GM21528 (cell line): ENCODE measurements at regions not wholly inside any gene's neighbourhood (a gene's known extent, or its start where the extent isn't known, plus 50 kb on each side); places are given as distances from the start of the nearest gene placed in this dataset.
"Not testable (repeated sequence)": the region's sequence is repeated elsewhere in the genome, so short reads cannot be mapped to it uniquely, and the experiment has no call there.

ENCODE experiments used
- ATAC-seq: cut with Tn5 transposase; IDR thresholded peaks from one replicate; pipeline ENCODE4 v1.9.1; 2021; ENCODE audit warnings: mild to moderate bottlenecking, moderate library complexity; ENCODE audit not compliant: unreplicated experiment, low FRiP score

DNA sequence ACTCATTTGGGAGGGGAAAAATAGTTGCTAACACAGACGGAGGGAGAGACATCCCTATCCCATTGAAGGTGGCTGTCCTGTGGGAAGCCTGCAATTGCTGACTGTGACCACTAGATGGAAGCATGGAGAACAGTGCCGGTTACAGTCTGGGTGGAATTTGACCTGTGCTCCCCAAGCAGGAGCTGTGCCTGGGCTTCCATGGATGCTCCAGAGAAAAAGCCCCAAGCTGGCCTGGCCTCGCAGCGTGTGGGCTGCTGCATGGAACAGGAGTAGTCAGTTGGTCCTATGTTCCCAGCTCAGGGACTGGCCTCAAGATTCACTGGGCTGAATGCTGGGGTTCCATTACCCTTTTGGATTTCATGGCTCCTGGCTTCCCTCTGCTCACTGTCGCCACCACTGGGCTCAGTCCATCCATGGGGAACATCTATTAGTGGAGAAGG, 116.3 kb upstream of the CHD6 start:
- no peak for ATAC-seq

DNA sequence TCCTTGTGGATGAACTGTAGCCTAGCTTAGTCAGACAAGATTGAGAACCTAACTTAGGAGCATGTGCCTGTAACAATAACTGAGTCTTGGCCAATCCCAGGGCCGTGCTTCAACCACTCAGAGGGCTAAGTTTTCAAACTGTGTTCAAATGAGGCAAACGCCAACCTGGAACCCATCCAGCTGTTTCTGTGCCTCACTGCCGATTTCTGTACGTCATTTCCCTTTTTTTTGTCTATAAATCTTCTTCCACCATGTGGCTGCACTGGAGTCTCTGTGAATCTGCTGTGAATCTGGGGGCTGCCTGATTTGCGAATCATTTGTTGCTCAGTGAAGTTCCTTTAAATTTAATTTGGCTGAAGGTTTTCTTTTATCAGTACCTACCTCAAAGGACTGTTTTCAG, 115.0 kb upstream of the CHD6 start:
- no peak for ATAC-seq

DNA sequence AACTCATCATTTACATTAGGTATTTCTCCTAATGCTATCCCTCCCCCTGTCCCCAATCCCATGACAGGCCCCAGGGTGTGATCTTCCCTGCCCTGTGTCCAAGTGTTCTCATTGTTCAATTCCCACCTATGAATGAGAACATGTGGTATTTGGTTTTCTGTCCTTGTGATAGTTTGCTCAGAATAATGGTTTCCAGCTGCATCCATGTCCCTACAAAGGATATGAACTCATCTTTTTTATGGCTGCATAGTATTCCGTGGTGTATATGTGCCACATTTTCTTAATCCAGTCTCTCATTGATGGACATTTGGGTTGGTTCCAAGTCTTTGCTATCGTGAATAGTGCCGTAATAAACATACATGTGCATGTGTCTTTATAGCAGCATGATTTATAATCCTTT, 113.0 kb upstream of the CHD6 start:
- not testable (repeated sequence) for ATAC-seq

- not testable (repeated sequence) for ATAC-seq
Observed at GRCh38 chr20:41727681-41728080, 109.5 kb upstream of the CHD6 start.

DNA sequence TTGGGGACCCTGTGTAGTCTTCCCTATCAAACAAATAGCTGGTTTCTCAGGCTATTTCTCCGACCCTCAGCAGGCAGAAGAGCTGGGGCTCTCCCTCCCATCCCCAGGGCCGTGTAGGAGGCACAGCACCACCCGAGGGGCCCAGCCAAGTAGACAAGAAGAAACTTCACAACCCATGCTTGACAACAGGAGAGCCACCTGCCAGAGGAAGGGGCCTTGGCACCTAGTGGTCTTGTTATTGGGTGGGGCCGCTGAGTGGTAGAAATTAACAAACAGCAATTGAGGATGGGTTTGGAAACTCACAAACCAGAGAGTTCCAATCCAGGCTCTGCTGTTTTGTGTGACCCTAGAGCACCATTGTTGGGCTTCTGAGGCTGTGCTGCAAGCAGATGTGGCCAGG, 108.5 kb upstream of the CHD6 start:
- no peak for ATAC-seq

DNA sequence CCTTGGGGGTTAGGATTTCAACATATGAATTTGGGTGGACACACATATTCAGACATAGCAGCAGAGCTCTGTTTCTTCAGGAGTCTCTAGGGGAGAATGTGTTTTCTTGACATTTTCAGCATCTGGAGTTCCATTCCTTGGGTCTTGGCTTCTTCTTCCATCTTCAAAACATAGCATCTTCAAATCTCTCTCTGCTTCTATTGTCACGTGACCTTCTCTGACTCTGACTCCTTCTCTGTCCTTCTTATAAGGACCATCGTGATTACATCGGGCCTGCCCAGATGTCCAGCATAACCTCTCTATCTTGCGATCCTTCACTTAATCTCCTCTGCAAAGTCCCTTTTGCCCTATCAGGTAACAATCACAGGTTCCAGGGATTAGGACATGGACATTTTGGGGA, 101.0 kb upstream of the CHD6 start:
- no peak for ATAC-seq

DNA sequence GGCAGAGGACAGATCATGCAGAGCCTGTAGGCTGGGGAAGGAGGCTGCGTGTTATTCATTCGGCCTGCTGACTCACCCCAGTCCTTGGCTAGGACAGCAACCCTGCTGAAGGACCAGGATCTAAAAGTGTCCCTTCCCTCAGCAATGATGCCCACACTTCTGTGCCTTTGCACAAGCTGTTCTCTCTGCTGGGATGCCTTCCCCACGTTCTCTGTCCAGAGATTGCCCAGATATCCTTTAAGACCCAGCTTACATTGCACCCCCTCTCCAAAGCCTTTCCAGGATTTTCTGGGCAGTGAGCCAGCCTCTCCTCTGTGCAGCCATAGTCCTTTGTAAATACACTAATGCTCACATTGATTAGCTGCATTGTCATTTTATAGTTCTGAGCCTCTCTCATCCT, 99.3 kb upstream of the CHD6 start:
- ATAC-seq: no peak

DNA sequence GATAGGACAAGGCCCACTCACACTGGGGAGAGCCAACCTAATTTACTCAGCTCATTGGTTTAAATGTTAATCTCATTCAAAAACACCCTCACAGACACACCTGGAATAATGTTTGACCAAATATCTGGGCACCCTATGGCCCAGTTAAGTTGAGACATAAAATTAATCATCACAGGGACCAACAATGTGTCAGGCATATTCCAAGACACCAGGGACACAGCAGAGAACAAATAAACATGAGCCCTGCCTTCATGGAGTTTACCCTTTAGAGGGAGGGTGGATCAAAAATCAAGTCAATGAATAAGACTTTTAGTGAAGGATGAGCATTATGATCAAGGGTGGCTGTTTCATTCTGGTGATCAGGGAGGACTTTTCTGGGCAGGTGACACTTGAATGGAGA, 98.7 kb upstream of the CHD6 start:
- no peak for ATAC-seq

GRCh38 chr20:41716436-41716835, 98.3 kb upstream of the CHD6 start:
- no peak for ATAC-seq

- ATAC-seq: no peak
Observed at GRCh38 chr20:41715526-41715925, 97.3 kb upstream of the CHD6 start.

GRCh38 chr20:41714030-41714429, 95.9 kb upstream of the CHD6 start:
- ATAC-seq: no peak

GRCh38 chr20:41704896-41705295, 86.7 kb upstream of the CHD6 start:
- no peak for ATAC-seq

GRCh38 chr20:41702647-41703046, 84.5 kb upstream of the CHD6 start:
- ATAC-seq: no peak

DNA sequence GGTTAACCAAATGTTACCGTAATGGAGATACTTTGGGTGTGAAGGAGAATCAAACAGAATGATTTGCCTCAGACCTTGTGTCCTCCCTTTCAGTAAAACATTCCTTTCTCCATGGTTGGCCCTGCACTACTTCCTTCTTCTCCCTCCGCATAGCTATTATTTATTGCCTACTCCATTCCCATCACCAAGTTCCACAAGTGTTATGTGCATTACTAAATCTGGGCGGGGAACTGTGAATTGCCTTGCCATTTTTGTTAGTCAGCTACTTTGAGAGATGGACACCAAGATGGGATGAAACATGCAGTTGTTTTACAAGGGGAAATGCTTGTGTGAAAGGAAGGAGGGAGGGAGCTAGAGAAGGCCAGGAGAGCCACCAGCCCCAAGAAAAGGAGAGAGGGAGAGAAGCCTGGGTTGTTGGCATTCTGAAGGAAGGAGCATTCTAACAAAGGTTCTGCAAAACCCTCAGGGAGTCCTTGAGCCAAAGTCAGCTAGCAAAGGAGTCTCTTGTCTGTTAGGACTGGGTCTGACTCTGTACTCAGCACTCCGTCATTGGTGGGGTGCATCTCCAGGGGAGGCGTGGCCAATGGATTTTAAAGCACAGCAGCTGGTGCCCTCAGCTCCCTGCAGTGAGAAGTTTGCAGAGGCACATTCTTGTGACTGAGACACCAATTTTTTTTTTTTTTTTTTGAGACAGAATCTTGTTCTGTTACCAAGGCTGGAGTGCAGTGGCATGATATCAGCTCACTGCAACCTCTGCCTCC, 83.6 kb upstream of the CHD6 start:
- ATAC-seq: no peak

DNA sequence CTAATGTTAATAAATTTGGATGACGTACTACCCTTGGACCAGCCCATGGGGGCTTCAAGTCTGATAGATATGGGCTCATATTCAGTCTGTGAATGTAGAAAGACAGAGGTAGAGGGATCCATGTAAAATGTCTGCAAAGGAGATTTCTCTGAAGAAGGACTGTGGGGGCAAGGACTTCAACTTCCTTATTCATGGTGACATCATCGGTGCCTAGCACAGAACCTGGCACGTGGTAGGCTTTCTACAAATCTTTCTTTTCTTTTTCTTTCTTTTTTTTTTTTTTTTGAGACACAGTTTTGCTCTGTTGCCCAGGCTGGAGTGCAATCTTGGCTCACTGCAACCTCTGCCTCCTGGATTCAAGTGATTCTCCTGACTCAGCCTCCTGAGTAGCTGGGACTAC, 81.5 kb upstream of the CHD6 start:
- ATAC-seq: not testable (repeated sequence)

DNA sequence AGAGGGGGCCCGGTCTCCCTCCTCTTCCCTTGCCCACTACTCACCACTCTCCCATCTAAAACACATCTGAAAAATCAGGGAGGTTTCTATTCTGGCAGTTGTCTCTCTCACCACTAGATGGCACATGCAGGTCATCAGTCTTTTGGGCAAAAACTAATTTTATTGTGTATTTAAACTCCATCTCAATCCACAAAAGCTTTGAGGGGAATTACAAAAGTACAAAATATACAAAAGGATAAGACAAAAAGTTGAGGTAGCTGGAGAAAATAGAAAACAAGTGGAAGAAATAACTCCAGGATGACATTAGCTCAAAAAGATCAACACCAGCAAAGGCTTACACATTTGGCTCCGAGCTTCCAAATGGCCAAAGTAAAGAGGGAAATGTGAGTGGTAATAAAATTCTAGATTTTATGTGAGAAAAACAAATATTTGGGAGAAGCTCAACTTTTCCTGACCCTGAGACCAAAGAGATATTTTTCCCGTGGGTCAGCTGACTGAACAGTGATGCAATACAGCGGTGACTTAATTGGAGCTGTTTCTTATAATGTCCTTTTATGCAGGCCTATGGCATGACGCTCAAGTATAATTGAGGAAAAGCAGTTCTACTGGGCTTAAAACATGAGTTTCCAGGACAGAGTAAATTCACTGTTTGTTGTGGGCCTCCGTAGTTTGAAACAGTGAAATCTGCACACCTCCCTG, 79.8 kb upstream of the CHD6 start:
- no peak for ATAC-seq

DNA sequence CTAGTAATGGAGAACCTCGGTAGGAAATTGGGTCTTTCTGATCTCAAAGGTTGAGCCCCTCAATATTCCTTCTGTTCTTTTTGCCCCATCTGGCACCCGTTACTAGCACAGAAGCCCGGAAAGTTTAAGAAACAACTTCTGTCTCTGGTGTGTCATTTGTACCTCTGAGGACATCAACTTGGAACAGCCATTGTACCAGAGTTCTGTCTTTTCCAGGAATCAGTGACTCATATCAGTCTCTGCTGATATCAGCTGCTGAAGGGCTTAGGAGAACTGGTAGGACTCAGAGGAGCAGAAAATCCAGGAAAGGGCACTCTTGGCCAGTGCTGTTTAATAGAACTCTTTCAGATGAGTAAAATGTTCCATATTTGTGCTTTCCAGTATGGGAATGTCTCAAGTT, 78.3 kb upstream of the CHD6 start:
- ATAC-seq: no peak

GRCh38 chr20:41694796-41695195, 76.6 kb upstream of the CHD6 start:
- ATAC-seq: no peak

DNA sequence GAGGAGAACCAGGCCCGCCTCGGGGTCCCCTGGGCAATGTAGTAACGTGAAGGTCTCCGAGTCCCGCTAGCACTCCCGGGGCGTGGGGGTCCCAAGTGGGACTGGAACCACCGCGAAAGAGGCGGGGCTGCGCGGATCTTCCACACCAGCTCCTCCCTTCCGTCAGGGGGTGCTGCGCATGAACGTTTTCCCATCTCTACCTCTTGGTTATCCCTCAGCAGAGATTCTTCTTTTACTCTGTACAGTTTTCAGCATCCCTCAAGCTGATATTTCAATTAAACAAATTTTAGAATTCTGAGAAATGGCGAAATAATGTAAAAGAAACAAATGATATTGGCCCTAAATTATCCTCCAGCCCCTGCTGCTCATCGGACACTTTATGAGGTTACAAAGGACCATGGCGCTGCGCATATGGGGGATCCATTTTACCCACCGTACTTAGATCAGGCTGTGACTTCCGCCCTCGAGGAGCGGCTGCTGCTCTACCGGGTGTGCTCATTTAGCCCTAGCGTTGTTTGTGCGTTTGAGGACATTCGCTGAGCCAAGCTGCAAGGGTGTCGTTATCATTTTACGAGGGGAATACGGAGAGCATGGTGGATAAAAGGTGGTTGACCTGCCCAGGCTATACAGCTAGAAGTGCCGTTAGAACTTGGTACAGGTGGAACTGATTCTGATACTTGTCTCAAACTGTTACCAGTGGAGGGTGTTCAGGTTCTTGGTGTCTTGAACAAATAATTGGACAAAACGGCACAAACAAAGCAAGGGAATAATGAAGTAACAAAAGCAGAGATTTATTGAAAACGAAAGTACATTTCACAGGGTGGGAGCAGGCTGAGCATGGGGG, 75.2 kb upstream of the CHD6 start:
- ATAC-seq: peak; percentile 90

DNA sequence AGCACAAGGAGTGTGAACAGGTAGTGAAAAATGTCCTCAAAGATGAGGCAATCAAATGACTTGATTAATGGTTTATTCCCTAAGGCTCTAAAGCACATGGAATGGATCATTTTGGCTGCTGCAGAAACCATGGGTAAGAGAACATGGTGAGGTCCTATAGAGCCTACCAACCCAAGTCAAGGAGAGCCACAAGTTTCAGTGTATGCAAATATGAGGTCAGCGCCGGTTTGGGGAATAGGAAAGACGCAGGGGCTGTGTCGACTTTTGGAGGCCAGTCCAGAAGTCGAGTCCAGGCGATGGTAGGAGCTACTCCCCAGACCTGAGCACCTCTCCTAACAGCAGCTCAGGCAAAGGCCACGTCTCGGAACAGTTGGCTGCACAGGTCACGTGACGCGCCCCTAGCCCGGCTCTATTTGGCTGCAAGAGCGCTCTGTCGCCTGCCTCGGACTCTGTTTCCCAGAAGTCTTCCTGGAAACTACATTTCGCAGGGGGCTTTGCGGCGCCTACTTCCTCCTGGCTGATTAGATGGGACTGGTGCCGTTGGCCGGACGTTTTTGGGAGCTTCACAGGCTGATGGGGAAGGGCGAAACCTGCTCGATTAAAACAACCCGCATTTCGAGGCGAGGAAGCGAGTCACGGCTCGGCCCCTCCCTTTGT, 74.4 kb upstream of the CHD6 start:
- peak; percentile 60 for ATAC-seq

- ATAC-seq: no peak
Observed at GRCh38 chr20:41691443-41691842, 73.3 kb upstream of the CHD6 start.
